ENCODE measurements at regions not wholly inside any gene's neighbourhood (a gene's known extent, or its start where the extent isn't known, plus 50 kb on each side); places are given as distances from the start of the nearest gene placed in this dataset.
"Not testable (repeated sequence)": the region's sequence is repeated elsewhere in the genome, so short reads cannot be mapped to it uniquely, and the experiment has no call there.

GRCh38 chr16:29203046-29203932 lies 203.2 kb downstream of the NPIPB11 start:
- not testable (repeated sequence) for TF ChIP-seq CTCF (conservative IDR thresholded peaks at IDR 0.05; ENCODE audit: low read length); EZH2phosphoT487 (IDR thresholded peaks at IDR 0.05; ENCODE audit: borderline replicate concordance, low read depth, low read length)
